NCI-H510A treated with DMSO at 0.1 percent for 48 hours (cell line): ENCODE measurements at regions not wholly inside any gene's neighbourhood (a gene's known extent, or its start where the extent isn't known, plus 50 kb on each side); places are given as distances from the start of the nearest gene placed in this dataset.
A peak's percentile ranks its signal among the peaks of the same experiment; 100 is the strongest.
"Not testable (repeated sequence)": the region's sequence is repeated elsewhere in the genome, so short reads cannot be mapped to it uniquely, and the experiment has no call there.

Experiments
- DNase-seq: peaks from one replicate; lab custom pipeline; 2025; lab: John Stamatoyannopoulos, UW

DNA sequence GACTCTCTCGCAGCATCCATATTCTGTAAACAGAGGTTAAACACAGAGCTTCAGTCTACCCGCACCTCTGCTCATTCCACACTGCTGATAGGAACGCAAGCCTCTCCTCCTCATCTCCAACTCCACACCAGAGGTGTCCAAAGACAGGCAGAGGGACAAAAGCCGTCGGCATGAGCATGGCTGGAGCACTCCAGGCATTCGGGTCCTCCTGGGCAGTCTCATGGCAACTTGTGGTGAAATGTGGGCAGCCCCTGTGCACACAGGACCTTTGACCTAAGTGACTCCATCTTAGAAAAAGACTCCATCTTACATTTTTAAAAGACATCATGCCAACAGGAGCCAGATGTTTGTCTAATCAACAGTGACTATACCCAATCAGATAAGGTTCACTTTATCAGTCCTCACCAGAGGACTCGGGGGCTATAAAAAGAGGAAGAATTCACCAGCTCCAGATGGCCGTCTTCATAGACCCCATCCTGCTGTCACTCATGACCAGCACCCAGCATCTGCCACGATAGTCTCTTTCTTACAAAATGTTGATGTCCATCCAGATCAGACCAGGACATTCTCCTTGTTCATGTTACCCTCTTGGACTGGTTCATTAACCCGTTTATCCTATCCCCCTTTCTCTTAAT lies 304.4 kb downstream of the ANAPC1 start:
- DNase-seq, result not testable (repeated sequence)

DNA sequence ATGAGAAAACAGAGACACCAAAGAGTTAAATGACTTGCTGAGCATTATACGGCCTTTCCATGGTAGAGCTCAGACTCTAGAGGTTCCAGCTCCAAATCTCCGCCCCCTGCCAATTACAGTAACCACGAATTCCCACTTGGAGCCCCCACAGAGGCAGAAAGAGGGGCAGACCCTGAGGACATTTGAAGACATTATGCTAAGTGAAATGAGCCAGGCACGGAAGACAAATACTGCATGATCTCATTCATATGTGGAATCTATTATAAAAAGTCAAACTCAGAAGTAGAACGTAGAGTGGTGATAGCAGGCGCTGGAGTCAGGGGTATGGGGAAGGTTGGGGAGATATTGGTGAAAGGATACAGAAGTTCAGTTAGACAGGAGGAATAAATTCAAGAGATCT lies 303.4 kb downstream of the ANAPC1 start:
- not testable (repeated sequence) for DNase-seq

DNA sequence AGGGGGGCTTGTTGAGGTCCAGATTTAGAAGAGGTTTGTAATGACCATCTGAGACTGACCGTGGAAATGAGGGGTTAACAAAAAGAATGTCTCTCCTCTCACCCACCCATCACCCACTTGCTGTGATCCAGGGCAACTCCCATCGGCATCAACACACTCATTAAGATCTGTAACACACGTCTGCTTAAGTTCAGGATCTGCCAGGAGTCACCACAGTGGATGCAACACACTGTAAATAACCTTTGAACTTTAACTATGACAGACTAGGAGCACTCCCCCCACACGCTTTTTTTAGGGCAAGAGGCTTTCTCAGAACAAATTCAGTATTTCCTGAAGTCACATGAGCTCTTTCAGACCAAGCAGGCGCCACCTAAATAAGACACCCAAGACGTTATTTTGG lies 301.9 kb downstream of the ANAPC1 start:
- not testable (repeated sequence) for DNase-seq

DNA sequence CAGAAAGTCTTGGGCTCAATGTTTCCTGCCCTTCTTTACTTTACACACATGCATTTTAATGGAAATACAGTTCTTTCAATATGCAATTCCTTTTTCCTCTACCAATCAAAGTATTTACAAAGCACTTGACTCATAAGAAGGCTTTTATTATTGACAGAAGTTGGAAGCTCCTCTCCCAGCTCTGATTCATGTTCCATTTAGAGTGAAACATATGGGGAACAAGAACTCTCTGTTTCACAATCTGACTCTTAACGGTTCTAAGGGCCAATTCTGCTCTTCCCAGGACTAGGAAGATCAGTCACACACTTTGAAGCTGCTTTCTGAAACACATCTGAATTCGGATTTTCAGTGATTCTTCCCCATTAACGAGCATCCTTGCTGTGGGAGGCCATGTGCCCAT lies 300.5 kb downstream of the ANAPC1 start:
- DNase-seq, result not testable (repeated sequence)

DNA sequence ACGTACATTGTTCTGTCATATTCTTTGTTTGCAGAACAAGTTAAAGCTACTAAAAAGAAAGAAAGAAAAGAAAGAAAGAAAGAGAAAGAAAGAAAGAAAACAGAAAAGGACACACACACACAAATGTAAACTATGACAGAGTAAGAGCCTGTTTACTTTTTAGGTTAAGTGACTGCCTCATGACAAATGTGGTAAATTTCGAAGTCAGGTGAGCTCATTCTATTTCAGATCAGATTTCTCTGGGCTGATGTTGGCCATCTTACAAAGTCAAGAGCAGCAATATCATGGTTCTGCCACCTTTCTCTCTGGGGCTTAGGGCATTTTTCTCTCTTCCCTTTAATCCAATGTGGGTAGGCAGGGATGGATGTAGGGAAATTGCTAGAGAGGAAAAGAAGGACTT lies 299.5 kb downstream of the ANAPC1 start:
- not testable (repeated sequence) for DNase-seq

DNA sequence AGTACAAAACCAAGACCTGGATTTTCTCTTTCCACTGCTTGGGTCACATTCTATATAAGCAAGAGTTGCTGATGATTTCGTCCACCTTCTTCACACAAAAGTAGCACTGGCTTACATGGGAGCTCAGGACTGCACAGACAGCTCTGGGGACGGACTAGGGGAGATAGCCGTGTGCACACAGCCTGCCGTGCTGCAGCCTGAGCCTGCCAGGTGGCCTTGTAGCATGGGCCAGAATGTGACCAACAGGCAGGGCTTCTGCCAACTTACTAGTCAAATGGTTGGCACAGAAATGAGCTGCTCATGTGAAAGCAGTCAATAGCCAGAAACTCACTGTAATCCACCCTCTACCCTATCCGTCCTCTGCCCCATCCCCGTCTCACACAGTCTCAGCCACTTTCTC lies 299.0 kb downstream of the ANAPC1 start:
- not testable (repeated sequence) for DNase-seq

DNA sequence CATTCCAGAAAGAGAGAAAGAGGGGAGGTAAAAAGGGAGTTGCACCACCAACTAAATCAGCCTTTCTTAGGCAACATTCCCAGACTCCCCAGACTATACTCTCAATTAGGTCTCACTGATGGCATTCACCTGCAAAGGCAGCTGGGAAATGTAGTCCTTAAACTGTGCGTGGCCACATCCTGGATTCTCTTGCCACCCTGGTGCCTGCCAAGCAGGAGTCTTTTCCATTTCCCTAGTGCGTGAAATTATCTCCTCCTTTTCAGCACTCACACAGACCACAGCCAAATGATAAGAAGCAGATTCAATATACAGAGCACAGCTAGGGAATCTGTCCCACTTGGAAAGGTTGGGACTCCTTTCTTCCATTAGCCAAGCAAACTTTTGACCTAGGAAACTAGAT lies 298.0 kb downstream of the ANAPC1 start:
- DNase-seq, result not testable (repeated sequence)

DNA sequence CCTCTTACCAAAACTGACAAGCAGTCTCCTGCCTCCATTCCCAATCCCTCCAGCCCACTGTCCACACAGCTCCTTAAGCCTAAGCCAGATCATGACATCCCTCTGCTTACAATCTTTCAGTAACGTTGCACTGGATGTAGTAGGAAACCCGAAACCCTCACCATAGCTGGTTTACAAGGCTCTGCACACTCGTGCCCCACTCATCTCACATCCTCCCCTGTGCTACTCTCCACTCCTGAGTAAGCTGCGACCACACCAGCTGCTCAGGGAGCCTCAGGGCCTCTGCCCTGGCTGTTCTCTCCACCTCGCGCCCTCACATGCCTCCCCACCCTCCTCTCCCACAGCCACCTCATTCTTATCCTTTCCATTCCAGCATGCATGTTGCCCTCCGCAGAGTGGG lies 288.9 kb downstream of the ANAPC1 start:
- not testable (repeated sequence) for DNase-seq

DNA sequence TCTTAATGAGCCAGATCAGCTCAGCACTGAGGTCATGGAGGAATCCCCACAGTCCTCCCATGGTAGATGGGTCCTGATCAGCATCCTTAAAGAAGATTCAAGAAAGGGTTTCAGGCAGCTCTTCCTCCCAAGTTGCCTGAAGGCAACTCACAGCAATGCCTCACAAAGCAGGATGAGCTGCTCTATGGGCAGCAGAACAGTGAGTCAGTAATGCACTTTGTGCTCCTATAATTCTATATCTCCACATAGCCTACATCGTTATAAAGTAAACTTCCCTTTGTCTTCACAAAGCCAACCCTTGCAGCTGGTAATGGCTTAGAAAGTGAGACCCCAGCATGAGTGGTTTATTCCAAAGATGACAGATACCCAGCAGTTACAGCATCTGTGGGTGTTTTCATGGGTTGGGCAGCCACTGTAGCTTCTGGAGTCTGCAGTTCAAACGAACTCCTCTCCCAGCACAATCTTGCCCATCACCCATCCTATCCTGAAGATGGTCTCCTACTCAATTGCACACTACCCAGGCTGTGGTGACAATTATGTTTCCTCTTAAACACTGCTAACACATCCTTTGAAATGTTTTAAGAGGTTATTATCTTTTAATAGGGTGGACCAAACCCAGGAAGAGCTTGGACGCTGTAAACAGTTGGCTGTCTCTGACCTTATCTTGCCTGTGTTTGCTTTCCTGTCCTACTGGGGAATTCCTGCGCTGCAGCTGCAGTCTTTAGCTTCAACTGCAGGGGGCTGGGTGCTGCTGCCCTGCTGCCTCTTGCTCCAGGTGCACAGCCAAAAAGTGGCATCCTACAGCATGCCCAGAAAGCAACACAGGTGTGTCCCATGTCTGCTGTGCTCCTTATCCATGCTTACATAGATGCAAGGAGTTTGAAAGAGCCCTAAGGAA lies 286.9 kb downstream of the ANAPC1 start:
- not testable (repeated sequence) for DNase-seq

DNA sequence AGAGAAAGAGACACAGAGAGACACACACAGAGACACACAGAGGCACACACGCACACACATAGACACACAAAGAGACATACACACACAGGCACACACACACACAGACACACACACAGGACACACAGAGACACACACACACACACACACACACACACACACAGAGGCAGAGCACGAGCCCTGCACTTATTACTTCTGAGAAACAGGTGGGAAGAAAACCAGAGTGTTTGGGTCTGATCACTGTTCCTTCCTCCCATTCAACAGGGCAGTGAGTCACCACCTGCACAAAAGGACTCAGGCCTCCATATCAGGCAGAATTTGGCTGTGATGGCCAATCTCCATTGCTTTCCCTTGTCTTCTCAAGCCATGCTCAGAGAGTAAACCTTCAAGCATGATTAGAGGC lies 285.0 kb downstream of the ANAPC1 start:
- not testable (repeated sequence) for DNase-seq

DNA sequence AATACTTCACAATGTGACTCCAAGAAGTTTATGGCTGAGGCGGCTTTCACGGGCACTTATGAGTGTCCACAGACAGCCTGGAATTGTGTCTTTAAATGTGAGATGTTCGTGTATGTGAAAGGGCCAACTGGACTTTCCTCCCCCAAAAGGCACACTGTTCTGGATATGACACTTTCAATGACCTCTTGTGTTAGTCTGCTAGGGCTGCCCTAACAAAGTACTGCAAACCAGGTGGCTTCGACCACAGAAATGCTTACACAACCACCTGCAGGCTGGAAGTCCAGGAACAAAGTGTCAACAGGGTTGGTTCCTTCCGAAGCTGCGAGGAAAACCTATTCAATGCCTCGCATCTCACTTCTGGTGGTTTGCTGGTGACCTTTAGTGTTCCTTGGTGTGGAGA lies 281.7 kb downstream of the ANAPC1 start:
- DNase-seq, result not testable (repeated sequence)

DNA sequence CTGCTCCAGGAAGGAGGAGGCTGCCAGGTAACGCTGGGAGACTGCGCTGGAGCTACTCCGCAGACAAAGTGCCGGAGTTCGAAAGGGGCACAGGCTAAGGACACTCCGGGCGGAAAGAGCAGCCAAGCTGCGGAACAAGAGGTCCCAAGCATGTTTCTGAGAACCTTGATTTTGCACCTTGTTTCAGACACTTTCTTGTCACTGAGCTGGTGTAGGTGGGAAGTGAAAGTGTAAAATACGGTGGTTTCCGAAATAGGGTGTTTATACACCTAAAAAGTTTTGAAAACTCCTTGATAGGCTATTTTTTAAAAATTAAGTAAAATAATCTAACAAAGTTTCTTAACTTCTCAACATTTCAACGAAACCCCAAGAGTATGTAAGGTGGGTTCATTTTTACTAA lies 278.2 kb downstream of the ANAPC1 start:
- DNase-seq, result not testable (repeated sequence)

DNA sequence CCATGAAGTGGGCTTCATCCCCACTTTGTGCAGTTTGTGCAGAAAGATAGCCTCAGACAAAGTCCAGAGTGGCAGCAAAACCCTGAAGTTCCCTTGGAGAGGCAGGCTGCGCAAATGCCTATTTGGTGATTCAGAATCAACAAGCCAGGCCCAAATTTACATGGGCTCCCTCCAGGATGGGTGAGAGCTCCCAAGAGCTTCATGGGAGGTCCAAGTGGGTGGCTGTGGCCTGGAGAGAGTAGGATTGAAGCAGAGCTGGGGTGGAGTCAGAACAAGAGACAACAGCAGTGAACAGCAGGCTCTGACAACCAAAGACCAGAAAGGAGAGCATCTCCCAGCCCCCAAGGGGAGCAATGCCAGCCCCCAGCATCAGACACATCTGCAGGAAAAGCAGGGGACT lies 277.4 kb downstream of the ANAPC1 start:
- not testable (repeated sequence) for DNase-seq

DNA sequence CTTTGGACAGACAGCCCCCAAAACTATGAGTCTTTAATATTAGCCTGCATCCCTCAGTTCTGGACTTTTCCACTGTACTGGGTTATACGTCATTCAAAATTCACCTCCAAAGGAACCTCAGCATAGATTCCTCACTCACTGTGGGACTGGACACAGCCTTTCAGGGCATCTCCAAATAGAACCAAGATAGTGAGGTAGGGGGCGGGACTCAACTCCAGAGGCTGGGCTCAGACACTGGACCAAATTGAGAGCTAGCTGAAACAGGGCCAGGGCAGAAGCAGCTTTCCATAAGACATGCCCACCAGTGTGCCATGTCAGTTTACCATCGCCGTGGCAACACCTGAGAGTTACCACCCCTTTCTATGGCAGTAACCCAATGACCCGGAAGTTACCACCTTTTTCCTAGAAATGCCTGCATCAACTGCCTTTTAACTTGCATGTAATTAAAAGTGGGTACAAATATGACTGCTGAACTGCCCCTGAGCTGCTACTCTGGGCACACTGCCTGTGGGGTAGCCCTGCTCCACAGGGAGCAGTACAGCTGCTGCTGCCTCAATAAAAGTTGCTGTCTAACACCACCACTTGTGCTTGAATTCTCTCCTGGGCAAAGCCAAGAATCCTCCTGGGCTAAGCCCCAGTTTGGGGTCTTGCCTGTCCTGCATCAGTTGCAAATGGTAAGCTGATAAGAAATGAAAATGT lies 274.7 kb downstream of the ANAPC1 start:
- not testable (repeated sequence) for DNase-seq

DNA sequence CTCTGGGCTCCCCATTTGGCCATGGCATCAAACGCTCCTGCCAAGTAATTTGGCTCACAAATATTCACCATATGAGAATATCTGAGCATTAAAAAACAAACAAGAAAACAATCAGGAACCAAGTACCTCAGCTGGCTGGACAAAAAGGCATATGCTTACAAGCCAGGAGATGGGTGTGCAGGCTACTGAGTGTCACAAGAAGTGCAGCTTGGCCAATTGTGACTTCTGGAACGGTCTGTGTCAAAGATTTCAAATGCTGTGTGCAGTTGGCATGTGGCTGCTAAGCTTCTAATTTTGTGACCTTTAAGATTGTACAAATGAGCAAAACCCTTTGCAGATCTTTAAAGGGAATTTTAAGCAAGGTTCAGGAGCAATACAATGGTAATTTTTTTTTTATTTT lies 274.0 kb downstream of the ANAPC1 start:
- not testable (repeated sequence) for DNase-seq

DNA sequence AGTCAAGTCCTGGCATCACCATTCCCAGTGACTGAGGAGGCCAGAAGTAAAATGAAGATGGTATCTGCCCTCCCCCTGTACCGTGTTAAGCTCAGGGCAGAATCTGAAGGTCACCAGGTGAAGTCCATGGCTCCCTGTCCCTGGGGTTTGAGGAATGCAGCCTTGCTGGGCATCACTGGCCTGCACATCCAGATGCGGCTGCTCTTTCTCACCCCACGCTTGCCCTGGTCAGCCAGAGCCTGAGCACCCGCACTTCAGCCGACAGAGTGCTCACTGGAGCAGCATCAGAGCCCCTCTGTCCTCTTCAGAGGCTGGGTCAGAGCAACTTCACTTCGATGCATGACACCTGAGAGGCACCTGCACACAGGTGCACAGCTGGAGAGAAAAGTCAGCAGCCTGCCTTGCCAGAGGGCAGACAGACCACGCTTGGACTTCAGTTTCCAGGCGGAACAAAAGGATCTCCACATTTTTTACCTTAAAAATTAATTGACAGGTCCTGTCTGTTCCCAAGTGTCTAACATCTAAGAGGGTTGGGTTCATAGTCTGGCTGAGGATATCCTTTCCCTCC lies 267.3 kb downstream of the ANAPC1 start:
- peak; percentile 14 for DNase-seq

DNA sequence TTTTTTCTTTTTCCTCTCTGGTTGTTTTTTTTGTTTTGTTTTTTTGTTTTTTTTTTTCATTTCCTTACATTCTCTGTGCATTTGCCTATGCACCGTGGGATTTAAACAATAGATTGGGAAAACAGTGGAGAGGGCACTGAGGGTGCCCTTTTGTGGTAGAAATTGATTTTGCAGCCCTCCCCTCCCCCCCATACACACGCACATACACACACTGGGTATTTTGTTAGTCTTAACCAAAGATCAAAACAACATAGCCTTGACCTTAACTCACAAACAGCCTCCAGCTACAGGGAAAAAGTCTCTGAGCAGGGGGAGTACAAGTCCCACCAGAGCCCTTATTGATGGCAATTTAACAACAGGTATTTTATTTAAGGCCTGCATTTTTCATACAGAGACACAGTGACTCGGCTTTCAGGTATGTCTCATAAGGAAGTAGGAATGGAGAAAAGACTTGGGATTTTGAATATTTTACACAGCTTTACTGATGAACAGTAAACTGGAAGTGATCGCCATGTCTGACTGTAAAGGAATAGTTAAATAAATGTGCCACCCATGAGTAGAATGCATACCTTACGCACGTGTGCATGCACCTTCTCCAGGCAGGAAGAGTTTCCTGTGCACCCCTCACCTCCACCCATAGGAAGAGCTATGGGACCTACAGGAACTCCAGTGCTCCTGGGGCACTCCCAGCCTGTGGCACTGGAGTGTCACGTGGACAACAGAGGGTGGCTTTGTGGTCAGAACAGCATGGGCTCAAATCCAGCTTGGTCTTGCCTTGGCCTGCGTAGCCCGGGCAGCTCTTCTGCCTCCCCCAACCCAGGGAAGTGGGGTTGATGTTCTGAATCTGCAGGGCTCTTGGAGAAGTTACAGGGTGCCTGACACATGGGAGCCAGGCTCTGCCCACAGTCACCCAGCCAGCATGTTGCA lies 266.4 kb downstream of the ANAPC1 start:
- DNase-seq, result no peak

DNA sequence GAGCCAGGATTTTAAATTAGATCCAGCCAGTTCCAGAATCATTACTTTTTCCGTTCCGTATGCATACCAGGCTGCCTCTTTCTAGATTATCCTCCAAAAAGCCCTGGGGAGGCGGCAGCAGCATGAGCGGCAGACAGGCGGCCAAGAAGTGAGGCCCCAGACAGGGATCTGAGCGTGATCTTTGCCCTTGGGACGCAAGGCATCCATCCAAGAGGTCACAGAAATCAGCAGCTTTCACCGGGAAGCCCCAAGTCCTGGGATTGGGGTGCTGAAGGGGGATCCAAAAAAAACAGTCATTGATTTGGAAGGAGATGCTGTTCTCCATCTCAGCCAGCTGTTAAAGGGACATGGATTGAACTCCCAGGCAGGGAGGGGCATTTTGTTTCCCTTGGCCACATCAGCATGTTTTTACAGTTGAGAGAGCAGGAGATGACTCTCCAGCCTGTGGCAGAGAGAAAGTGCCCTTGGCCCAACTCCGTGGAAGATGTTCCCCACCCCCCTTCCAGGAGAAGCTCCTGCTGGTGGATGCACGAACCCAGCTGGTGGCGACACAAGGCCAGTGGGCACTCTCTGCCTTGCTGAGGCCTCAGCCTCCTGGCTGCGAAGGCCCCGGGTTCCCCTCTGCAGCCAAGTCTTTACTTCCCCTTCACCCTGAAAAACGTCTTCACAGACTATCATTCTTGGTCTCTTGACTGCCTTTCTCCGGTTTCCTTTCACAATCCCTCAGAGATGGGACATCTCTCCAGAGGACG lies 265.6 kb downstream of the ANAPC1 start:
- no peak for DNase-seq

DNA sequence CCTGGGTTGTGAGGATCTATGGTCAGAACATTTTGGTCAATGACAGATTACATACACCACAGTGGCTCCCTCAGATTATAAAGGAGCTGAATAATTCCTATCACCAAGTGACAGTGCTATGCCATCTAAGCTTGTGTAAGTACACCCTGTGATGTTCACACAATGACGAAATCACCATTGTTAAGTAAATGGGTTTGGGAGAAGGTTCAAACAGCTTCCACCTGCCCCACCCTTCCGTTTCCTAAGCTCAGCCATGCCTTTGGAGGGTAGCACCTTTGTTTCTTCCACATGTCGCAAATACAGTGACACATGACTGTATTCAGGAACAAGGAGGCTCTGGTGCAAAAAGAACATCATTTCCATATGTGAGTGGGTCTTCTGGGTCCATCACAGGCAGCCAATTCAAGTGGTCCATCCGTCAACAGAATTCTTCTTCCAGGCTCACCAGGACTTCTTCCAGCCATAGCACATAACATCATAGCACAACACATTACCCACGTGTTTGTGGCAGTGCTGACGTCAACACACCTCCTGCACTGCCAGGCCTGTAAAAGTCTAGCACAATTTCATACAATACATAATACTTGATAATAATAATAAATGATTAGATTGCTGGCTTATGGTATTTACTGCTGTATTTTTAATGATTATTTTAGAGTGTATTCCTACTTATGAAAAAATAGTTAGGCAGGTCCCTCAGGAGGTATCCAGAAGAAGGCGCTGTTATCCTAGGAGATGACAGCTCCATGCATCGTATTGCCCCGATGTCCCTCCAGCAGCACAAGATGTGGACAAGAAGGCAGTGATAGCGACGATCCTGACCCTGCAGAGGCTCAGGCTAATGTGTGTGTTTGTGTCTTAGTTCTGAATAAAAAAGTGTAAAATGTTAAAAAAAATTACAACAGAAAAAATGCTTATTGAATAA lies 264.8 kb downstream of the ANAPC1 start:
- DNase-seq, result no peak
